ENCODE measurements at regions not wholly inside any gene's neighbourhood (a gene's known extent, or its start where the extent isn't known, plus 50 kb on each side); places are given as distances from the start of the nearest gene placed in this dataset.

DNA sequence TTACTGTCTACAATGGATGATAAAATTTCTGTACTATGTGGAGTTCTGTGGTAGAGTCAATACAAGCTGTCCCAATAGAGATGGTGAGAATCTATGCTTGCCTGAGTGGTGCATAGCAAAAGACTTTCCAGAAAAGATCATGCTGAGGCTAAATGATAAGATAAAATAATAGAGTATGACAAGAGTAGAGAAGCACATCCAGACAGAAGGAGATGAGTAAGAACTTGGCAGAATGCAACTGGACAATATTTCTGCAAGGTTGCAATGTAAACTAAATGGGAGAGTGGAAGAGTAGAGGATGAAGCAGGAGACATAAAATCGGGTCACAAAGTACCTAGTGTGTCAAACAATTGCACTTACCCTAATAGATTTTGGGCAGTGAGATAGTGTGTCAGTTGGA lies 347.6 kb downstream of the MDFIC start:
- Histone ChIP-seq H3K36me3 (ENCODE audit: control insufficient read depth in 2 of 2, insufficient read depth in 1 of 2, low read length in 2 of 2) (no peaks in the 10 kb centered on the region), H3K4me1 (ENCODE audit: control insufficient read depth, insufficient read depth, low read length) (no peaks in the 10 kb centered on the region), H3K4me3 (ENCODE audit: low read depth, low read length) (no peak overlapping the region), H3K9me3 (ENCODE audit: control insufficient read depth, insufficient read depth, low read depth, low read length) (no peaks in the 10 kb centered on the region), H3K27ac (ENCODE audit: extremely low read depth, low read depth, low read length) (no peak overlapping the region)
- ChIA-PET CTCF (interaction anchor here (0.6 kb wide), 1 partner anchor 171 kb away, joined by 5 read pairs; no protein-coding TSS in a partner anchor), POLR2A (no interaction called here)
- no peak for TF ChIP-seq ZNF248 (tag by site-specific recombination; IDR thresholded peaks at IDR 0.05)
- TF ChIP-seq ZNF239 (tag by site-specific recombination; IDR thresholded peaks at IDR 0.05): no peak
- TF ChIP-seq, protein P1, sequence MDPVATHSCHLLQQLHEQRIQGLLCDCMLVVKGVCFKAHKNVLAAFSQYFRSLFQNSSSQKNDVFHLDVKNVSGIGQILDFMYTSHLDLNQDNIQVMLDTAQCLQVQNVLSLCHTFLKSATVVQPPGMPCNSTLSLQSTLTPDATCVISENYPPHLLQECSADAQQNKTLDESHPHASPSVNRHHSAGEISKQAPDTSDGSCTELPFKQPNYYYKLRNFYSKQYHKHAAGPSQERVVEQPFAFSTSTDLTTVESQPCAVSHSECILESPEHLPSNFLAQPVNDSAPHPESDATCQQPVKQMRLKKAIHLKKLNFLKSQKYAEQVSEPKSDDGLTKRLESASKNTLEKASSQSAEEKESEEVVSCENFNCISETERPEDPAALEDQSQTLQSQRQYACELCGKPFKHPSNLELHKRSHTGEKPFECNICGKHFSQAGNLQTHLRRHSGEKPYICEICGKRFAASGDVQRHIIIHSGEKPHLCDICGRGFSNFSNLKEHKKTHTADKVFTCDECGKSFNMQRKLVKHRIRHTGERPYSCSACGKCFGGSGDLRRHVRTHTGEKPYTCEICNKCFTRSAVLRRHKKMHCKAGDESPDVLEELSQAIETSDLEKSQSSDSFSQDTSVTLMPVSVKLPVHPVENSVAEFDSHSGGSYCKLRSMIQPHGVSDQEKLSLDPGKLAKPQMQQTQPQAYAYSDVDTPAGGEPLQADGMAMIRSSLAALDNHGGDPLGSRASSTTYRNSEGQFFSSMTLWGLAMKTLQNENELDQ (tag by site-specific recombination; IDR thresholded peaks at IDR 0.05; ENCODE audit: low read depth): no peak
- TF ChIP-seq, protein P2, sequence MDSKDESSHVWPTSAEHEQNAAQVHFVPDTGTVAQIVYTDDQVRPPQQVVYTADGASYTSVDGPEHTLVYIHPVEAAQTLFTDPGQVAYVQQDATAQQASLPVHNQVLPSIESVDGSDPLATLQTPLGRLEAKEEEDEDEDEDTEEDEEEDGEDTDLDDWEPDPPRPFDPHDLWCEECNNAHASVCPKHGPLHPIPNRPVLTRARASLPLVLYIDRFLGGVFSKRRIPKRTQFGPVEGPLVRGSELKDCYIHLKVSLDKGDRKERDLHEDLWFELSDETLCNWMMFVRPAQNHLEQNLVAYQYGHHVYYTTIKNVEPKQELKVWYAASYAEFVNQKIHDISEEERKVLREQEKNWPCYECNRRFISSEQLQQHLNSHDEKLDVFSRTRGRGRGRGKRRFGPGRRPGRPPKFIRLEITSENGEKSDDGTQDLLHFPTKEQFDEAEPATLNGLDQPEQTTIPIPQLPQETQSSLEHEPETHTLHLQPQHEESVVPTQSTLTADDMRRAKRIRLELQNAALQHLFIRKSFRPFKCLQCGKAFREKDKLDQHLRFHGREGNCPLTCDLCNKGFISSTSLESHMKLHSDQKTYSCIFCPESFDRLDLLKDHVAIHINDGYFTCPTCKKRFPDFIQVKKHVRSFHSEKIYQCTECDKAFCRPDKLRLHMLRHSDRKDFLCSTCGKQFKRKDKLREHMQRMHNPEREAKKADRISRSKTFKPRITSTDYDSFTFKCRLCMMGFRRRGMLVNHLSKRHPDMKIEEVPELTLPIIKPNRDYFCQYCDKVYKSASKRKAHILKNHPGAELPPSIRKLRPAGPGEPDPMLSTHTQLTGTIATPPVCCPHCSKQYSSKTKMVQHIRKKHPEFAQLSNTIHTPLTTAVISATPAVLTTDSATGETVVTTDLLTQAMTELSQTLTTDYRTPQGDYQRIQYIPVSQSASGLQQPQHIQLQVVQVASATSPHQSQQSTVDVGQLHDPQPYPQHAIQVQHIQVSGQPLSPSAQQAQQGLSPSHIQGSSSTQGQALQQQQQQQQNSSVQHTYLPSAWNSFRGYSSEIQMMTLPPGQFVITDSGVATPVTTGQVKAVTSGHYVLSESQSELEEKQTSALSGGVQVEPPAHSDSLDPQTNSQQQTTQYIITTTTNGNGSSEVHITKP (tag by site-specific recombination; IDR thresholded peaks at IDR 0.05): no peak
- TF ChIP-seq GLIS1 (tag by site-specific recombination; IDR thresholded peaks at IDR 0.05): no peak

DNA sequence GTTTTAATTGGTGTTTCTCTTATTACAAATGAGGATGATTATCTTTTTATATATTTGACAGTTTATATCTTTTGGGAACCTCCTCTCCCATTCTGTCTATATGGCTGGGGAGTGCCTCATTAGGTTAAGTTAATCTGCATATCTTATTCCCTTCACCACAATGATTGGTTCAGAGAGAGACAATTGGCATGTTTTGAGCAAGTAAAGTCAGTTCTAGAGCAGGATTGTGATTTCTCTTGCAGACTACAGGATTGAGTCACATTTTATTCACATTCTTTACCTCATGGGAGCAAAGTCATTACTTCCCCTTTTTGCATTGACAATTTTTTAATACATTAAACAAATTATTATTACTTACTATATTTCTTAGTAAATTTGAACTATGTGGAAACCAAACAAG lies 345.6 kb downstream of the MDFIC start:
- H3K27ac ChIP-seq (ENCODE audit: extremely low read depth, low read depth, low read length): no peak overlapping the region
- POLR2A ChIA-PET: no interaction called here
- H3K9me3 ChIP-seq (ENCODE audit: control insufficient read depth, insufficient read depth, low read depth, low read length): no peaks in the 10 kb centered on the region
- CTCF ChIA-PET: no interaction called here
- H3K4me3 ChIP-seq (ENCODE audit: low read depth, low read length): no peak overlapping the region
- TF ChIP-seq ZNF660 (tag by site-specific recombination; IDR thresholded peaks at IDR 0.05) (no peak), ZNF324 (tag by site-specific recombination; IDR thresholded peaks at IDR 0.05) (no peak), GLI2 (tag by site-specific recombination; IDR thresholded peaks at IDR 0.05; ENCODE audit: borderline replicate concordance, low read depth) (no peak), ZNF837 (tag by site-specific recombination; IDR thresholded peaks at IDR 0.05) (no peak), OVOL3 (tag by site-specific recombination; IDR thresholded peaks at IDR 0.05) (no peak), ZNF473 (tag by site-specific recombination; IDR thresholded peaks at IDR 0.05) (no peak), ZNF157 (tag by site-specific recombination; IDR thresholded peaks at IDR 0.05) (no peak), KLF7 (tag by site-specific recombination; IDR thresholded peaks at IDR 0.05; ENCODE audit: borderline replicate concordance) (no peak), ZNF768 (tag by site-specific recombination; IDR thresholded peaks at IDR 0.05) (no peak), ZNF114 (tag by site-specific recombination; IDR thresholded peaks at IDR 0.05) (no peak), ZNF169 (tag by site-specific recombination; IDR thresholded peaks at IDR 0.05) (no peak), ZNF248 (tag by site-specific recombination; IDR thresholded peaks at IDR 0.05) (no peak), ZNF626 (tag by site-specific recombination; IDR thresholded peaks at IDR 0.05) (no peak), ZFHX2 (tag by site-specific recombination; conservative IDR thresholded peaks at IDR 0.05) (no peak), ZNF544 (tag by site-specific recombination; IDR thresholded peaks at IDR 0.05) (no peak), ZNF664 (tag by site-specific recombination; IDR thresholded peaks at IDR 0.05) (no peak)
- TF ChIP-seq, protein P3, sequence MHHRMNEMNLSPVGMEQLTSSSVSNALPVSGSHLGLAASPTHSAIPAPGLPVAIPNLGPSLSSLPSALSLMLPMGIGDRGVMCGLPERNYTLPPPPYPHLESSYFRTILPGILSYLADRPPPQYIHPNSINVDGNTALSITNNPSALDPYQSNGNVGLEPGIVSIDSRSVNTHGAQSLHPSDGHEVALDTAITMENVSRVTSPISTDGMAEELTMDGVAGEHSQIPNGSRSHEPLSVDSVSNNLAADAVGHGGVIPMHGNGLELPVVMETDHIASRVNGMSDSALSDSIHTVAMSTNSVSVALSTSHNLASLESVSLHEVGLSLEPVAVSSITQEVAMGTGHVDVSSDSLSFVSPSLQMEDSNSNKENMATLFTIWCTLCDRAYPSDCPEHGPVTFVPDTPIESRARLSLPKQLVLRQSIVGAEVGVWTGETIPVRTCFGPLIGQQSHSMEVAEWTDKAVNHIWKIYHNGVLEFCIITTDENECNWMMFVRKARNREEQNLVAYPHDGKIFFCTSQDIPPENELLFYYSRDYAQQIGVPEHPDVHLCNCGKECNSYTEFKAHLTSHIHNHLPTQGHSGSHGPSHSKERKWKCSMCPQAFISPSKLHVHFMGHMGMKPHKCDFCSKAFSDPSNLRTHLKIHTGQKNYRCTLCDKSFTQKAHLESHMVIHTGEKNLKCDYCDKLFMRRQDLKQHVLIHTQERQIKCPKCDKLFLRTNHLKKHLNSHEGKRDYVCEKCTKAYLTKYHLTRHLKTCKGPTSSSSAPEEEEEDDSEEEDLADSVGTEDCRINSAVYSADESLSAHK (tag by site-specific recombination; IDR thresholded peaks at IDR 0.05): no peak
- TF ChIP-seq, protein P4, sequence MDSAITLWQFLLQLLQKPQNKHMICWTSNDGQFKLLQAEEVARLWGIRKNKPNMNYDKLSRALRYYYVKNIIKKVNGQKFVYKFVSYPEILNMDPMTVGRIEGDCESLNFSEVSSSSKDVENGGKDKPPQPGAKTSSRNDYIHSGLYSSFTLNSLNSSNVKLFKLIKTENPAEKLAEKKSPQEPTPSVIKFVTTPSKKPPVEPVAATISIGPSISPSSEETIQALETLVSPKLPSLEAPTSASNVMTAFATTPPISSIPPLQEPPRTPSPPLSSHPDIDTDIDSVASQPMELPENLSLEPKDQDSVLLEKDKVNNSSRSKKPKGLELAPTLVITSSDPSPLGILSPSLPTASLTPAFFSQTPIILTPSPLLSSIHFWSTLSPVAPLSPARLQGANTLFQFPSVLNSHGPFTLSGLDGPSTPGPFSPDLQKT (IDR thresholded peaks at IDR 0.05; ENCODE audit: borderline replicate concordance, low read depth, low read length): no peak
- TF ChIP-seq, protein P5, sequence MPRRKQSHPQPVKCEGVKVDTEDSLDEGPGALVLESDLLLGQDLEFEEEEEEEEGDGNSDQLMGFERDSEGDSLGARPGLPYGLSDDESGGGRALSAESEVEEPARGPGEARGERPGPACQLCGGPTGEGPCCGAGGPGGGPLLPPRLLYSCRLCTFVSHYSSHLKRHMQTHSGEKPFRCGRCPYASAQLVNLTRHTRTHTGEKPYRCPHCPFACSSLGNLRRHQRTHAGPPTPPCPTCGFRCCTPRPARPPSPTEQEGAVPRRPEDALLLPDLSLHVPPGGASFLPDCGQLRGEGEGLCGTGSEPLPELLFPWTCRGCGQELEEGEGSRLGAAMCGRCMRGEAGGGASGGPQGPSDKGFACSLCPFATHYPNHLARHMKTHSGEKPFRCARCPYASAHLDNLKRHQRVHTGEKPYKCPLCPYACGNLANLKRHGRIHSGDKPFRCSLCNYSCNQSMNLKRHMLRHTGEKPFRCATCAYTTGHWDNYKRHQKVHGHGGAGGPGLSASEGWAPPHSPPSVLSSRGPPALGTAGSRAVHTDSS (tag by site-specific recombination; IDR thresholded peaks at IDR 0.05): no peak
- TF ChIP-seq, protein P6, sequence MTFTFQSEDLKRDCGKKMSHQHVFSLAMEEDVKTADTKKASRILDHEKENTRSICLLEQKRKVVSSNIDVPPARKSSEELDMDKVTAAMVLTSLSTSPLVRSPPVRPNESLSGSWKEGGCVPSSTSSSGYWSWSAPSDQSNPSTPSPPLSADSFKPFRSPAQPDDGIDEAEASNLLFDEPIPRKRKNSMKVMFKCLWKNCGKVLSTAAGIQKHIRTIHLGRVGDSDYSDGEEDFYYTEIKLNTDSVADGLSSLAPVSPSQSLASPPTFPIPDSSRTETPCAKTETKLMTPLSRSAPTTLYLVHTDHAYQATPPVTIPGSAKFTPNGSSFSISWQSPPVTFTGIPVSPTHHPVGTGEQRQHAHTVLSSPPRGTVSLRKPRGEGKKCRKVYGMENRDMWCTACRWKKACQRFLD (tag by site-specific recombination; IDR thresholded peaks at IDR 0.05): no peak
- no peaks in the 10 kb centered on the region for H3K36me3 ChIP-seq (ENCODE audit: control insufficient read depth in 2 of 2, insufficient read depth in 1 of 2, low read length in 2 of 2)
- no peaks in the 10 kb centered on the region for H3K4me1 ChIP-seq (ENCODE audit: control insufficient read depth, insufficient read depth, low read length)
